GM21390 (cell line): ENCODE measurements at regions not wholly inside any gene's neighbourhood (a gene's known extent, or its start where the extent isn't known, plus 50 kb on each side); places are given as distances from the start of the nearest gene placed in this dataset.

Experiments
- ATAC-seq: cut with Tn5 transposase; IDR thresholded peaks from one replicate; pipeline ENCODE4 v1.9.1; 2021; ENCODE audit not compliant: unreplicated experiment

DNA sequence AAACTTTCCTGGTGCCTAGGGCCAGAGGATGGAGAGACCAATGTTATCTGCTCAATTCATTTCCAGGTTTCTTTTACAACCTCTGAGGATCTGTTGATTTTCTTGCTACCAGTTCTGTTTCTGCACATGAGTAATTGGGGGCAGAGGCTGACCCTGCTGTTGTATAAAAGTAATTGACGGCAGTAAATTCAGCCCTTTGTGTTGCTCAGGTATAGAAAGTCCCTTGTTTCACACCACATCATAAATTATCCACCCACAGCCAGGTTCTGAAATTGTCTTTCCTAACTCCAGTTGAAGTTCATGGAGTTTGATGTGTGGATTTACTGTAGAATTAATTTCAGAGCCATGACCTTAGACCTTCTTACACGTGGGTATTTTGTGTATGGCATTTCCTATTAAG is 107.4 kb upstream of the GRIK2 start:
- no peak for ATAC-seq

DNA sequence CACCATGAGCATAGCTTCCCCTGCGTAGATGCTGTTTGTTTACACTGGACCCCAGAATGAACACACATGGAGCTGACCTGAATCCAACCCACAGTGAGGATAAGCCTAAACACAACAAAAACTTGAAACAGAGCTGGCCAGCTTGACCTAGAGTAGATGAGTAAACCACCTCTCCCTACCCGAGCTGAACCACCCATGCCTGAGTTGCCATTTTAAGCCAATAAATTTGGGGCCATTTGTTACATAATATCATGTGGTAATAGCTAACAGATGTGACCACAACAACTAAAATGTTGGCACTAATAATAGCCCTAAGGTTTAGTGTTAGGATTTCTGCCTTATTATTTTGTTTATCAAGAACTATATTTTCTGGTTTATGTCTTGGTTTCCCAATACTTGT is 103.2 kb upstream of the GRIK2 start:
- no peak for ATAC-seq

- no peak for ATAC-seq
Measured at GRCh38 chr6:101294051-101294638, 99.4 kb upstream of the GRIK2 start.

DNA sequence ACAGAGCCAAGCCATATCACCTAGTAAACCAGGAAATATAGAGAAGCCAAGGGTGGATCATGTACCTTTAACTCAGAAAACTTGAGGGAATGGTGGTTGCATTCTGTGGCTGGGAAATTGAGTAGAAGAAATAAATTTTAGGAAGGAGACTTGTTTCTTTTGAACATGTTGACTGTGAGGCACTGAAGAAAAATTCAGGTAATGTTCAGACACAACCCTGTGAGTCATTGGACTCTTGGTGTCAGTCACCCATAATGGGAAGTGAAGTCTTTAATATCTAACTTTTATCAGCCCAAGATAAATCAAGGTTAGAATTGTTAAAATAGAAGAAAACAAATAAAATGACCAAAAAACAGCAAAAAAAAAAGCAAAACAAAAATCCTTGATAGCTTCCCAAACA is 98.8 kb upstream of the GRIK2 start:
- ATAC-seq: no peak

GRCh38 chr6:101296169-101296960 is 97.1 kb upstream of the GRIK2 start:
- ATAC-seq: no peak

DNA sequence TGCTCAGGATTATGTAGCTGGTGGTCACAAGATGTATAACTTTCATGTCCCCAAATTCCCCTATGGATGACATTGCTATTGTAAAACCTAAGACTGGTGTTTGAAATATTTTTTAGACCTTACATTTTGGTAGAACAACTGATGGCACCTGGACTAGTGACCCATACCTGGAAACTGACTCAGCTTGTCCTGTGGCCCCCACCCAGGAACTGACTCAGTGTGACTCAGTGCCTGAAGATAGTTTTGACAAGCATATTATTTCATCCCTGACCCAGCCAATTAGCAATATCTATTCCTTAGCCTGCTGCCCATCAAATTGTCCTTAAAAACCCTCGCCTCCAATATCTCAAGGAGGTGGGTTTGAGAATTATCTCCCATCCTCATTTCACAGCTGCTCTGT is 90.9 kb upstream of the GRIK2 start:
- no peak for ATAC-seq

- ATAC-seq: no peak
Measured at GRCh38 chr6:101303495-101303894, 90.0 kb upstream of the GRIK2 start.

- no peak for ATAC-seq
Measured at GRCh38 chr6:101312652-101313051, 80.9 kb upstream of the GRIK2 start.

DNA sequence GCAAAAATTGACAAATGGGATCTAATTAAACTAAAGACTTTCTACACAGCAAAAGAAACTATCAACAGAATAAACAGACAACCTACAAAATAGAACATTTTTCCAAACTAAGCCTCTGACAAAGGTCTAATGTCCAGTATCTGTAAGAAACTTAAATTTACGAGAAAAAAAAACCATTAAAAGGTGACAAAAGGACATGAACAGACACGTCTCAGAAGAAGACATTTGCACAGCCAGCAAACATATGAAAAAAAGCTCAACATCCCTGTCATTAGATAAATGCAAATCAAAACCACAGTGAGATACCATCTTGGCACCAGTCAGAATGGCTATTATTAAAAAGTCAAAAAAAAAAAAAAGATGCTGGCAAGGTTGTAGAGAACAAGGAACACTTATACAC is 70.6 kb upstream of the GRIK2 start:
- ATAC-seq: no peak

GRCh38 chr6:101326411-101326810 is 67.1 kb upstream of the GRIK2 start:
- no peak for ATAC-seq

DNA sequence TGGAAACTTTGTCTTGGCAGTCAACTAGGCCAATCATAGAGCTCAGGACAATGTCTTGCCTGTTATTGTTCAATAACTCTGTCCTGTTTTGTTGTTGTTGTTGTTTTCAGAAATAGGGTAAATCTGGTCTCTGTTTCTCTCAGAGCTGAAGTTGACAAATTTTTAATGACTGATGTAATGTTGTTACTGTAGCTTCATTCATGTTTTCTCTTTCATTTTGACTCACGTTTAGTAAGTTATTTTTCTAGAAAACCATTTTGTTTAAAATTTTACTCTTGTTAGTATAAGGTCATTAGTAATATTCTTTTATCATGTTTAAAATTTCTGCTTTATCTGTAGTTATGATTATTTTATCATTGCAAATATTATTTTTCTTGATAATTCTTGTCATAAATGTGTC is 51.6 kb upstream of the GRIK2 start:
- ATAC-seq: no peak
